Transverse colon (tissue), 4 donors: ENCODE measurements at regions not wholly inside any gene's neighbourhood (a gene's known extent, or its start where the extent isn't known, plus 50 kb on each side); places are given as distances from the start of the nearest gene placed in this dataset.

Source experiments
- DNase-seq: peaks from one replicate; pipeline ENCODE4 v3.0.0-alpha.2; 2019
- H3K27ac ChIP-seq, 4 donors: fragments of 200-600 bp; sonication (generic); 2 replicates each; pipeline ENCODE4 v1.5.1; 2016 to 2018; ENCODE audit warnings: inconsistent platforms in 4 of 4
- H3K27me3 ChIP-seq: fragments of 200-600 bp; sonication (generic); 2 replicates; pipeline ENCODE4 v1.5.1; 2017; ENCODE audit warnings: inconsistent platforms
- H3K36me3 ChIP-seq, 4 donors: fragments of 200-600 bp; sonication (generic); 2 replicates each; pipeline ENCODE4 v1.5.1; 2017 to 2019; ENCODE audit warnings: inconsistent platforms in 4 of 4
- H3K4me1 ChIP-seq, 4 donors: fragments of 200-600 bp; sonication (generic); 2 replicates each; pipeline ENCODE4 v1.5.1; 2017 to 2020; ENCODE audit warnings: inconsistent platforms in 4 of 4
- H3K4me3 ChIP-seq, 4 donors: fragments of 200-600 bp; sonication (generic); 1 replicate in 1 of 4; 2 replicates in 3 of 4; pipeline versions ENCODE4 v1.5.1 to v1.6.1; 2017 to 2019; ENCODE audit warnings: inconsistent platforms in 4 of 4
- H3K9me3 ChIP-seq, 2 donors: fragments of 200-600 bp; sonication (generic); 2 replicates each; pipeline ENCODE4 v1.5.1; 2017 to 2019; ENCODE audit warnings: inconsistent platforms in 2 of 2
- CTCF ChIP-seq, 5 experiments: fragments of 200-600 bp in 3 of 5; fragments of 450-650 bp in 2 of 5; sonication (generic) in 3 of 5; IDR thresholded peaks; 1 replicate in 2 of 5; 2 replicates in 3 of 5; pipeline ENCODE4 v1.5.1; 2016 to 2017; ENCODE audit warnings: antibody characterized with exemption in 5 of 5, inconsistent platforms in 3 of 5, mild to moderate bottlenecking in 2 of 5, moderate library complexity in 1 of 5
- EP300 ChIP-seq: sonication (generic); formaldehyde crosslinking; IDR thresholded peaks from one replicate; pipeline ENCODE4 v1.6.1; 2017; ENCODE audit warnings: antibody characterized with exemption, low read depth
- POLR2A ChIP-seq: fragments of 450-650 bp; IDR thresholded peaks from one replicate; pipeline ENCODE4 v1.6.1; 2016; ENCODE audit warnings: antibody characterized with exemption, mild to moderate bottlenecking, moderate library complexity
- POLR2AphosphoS5 ChIP-seq, 3 donors: sonication (generic); formaldehyde crosslinking; IDR thresholded peaks; one replicate each; pipeline ENCODE4 v1.6.1; 2016; ENCODE audit warnings: antibody characterized with exemption in 3 of 3
- WGBS, 2 donors: methylation state at CpG; one replicate each; pipeline ENCODE4 v1.1.5; 2018; ENCODE audit warnings: low coverage in 1 of 2; 5-methylcytosine and 5-hydroxymethylcytosine counted together
- in situ Hi-C, 4 donors: fragments of 200-750 bp; cut with MboI; loops; one replicate each; pipeline versions ENCODE4 v1.15.0 to v1.15.1; 2017; ENCODE audit warnings: low sequenced_read_pairs in 3 of 4, low pct_ligation_motif_present in 1 of 4, low pct_unique_long_range_greater_than_20kb in 1 of 4
- intact Hi-C: fragments of 100-400 bp; cut with DNase I; formaldehyde crosslinking; loops from one replicate; pipeline ENCODE4 v1.15.1; 2023; ENCODE audit warnings: low total_unique reads

- H3K27me3 ChIP-seq: no peaks in the 10 kb centered on the region
- no peak overlapping the region for H3K27ac ChIP-seq
- TF ChIP-seq EP300: no peak
- peak in 3 of 5 experiments; percentile 12 to 33 (median 16) for TF ChIP-seq CTCF (IDR thresholded peaks at IDR 0.05)
- 70 to 74% methylated on average over 5 of the region's 5 CpGs for WGBS, 2 donors
- H3K9me3 ChIP-seq: no peaks in the 10 kb centered on the region
- DNase-seq: no peak
- intact Hi-C loops (no loop called here), in situ Hi-C loops (no loop called here)
- H3K36me3 ChIP-seq: no peaks in the 10 kb centered on the region
- H3K4me3 ChIP-seq: no peak overlapping the region
- no peaks in the 10 kb centered on the region for H3K4me1 ChIP-seq
These were observed 86.2 kb downstream of the NPAP1 start for GRCh38 chr15:24761704-24762302.

GRCh38 chr15:24763891-24764290 lies 88.3 kb downstream of the NPAP1 start:
- no peaks in the 10 kb centered on the region for H3K27me3 ChIP-seq
- intact Hi-C loops (no loop called here), in situ Hi-C loops (no loop called here)
- TF ChIP-seq CTCF (IDR thresholded peaks at IDR 0.05): no peak
- TF ChIP-seq POLR2A: no peak
- TF ChIP-seq POLR2AphosphoS5 (IDR thresholded peaks at IDR 0.05): no peak
- no peak for TF ChIP-seq EP300
- no peaks in the 10 kb centered on the region for H3K9me3 ChIP-seq
- H3K4me3 ChIP-seq: no peak overlapping the region
- WGBS, 2 donors: 74 to 77% methylated on average over 3 to 4 of the region's 4 CpGs
- H3K4me1 ChIP-seq: no peaks in the 10 kb centered on the region
- H3K36me3 ChIP-seq: no peaks in the 10 kb centered on the region
- no peak for DNase-seq
- H3K27ac ChIP-seq: no peak overlapping the region

- Histone ChIP-seq H3K9me3 (no peaks in the 10 kb centered on the region), H3K36me3 (no peaks in the 10 kb centered on the region), H3K4me1 (no peaks in the 10 kb centered on the region), H3K27ac (no peak overlapping the region), H3K27me3 (no peaks in the 10 kb centered on the region), H3K4me3 (no peak overlapping the region)
- WGBS, 2 donors: 82 to 95% methylated on average over 5 to 7 of the region's 7 CpGs
- intact Hi-C loops (no loop called here), in situ Hi-C loops (no loop called here)
- no peak for DNase-seq
- TF ChIP-seq EP300: no peak
- no peak for TF ChIP-seq POLR2A
- TF ChIP-seq POLR2AphosphoS5 (IDR thresholded peaks at IDR 0.05): no peak
- TF ChIP-seq CTCF (IDR thresholded peaks at IDR 0.05): no peak
These were observed 89.0 kb downstream of the NPAP1 start for GRCh38 chr15:24764375-24765171.

GRCh38 chr15:24766511-24767133 lies 91.0 kb downstream of the NPAP1 start:
- H3K4me1 ChIP-seq: no peaks in the 10 kb centered on the region
- WGBS, 2 donors: 45 to 75% methylated on average over 1 of the region's 1 CpG
- DNase-seq: no peak
- no peaks in the 10 kb centered on the region for H3K27me3 ChIP-seq
- in situ Hi-C loops: no loop called here
- H3K27ac ChIP-seq: no peak overlapping the region
- H3K4me3 ChIP-seq: no peak overlapping the region
- H3K9me3 ChIP-seq: peaks cover 0 to under 1% of the 10 kb centered on the region in 2 donors
- TF ChIP-seq CTCF (IDR thresholded peaks at IDR 0.05) (no peak), EP300 (no peak), POLR2A (no peak), POLR2AphosphoS5 (IDR thresholded peaks at IDR 0.05) (no peak)
- intact Hi-C loops: no loop called here
- no peaks in the 10 kb centered on the region for H3K36me3 ChIP-seq
